Lung microvascular endothelial cell (primary cell): ENCODE measurements at regions not wholly inside any gene's neighbourhood (a gene's known extent, or its start where the extent isn't known, plus 50 kb on each side); places are given as distances from the start of the nearest gene placed in this dataset.

Experiments
- DNase-seq, 2 donors: peaks; one replicate each; pipeline versions ENCODE4 v3.0.0 to v3.0.0-alpha.2; 2010; ENCODE audit warnings: low read depth in 2 of 2

DNA sequence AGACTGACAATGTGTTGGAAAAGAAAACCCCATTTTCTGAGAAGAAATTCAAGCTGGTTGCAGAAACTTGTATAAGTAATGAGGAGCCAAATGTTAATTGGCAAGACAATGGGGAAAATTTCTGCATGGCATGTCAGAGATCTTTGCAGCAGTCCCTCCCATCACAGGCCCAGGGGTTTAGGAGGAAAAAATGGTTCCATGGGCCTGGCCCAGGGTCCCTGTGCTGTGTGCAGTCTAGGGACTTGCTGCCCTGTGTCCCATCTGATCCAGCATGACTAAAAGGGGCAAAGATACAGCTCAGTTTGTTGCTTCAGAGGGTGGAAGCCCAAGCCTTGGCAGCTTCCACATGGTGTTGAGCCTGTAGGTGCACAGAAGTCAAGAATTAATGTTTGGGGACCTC lies 440.3 kb upstream of the TPK1 start:
- no peak for DNase-seq

DNA sequence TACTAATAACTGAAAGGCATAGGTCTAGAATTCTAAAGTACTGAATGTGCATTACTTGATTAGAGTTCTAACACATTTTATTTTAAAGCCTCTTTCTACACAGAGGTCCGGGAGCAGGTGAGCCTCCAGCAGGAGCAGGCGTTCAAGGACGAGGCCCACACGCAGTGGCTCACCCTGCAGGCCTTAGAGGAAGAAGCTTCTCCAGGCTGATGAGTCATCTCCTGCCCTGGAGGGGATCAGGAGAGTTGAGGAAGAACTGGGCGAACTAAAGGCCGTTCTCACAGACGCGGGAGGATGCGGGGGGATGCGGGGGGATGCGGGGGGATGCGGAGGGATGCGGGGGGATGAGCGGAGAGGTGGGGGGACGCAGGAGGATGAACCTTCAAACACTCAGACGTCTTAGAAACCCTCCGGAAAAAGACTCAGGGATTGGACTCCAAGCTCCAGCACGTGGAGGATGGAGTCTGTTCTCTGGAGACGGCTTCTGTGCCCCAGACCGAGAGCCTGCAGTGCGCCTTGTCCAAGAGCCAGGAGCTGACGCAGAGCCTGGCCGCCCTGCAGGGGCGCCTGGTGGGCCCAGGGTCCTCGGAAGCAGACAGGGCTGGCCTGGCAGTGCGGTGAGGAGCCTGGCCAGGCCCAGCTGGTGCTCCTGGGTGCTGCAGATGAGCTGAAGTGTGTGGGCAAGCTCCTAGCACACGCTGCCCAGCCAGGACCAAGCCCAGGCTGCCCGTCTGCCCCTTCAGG lies 433.7 kb upstream of the TPK1 start:
- no peak for DNase-seq

DNA sequence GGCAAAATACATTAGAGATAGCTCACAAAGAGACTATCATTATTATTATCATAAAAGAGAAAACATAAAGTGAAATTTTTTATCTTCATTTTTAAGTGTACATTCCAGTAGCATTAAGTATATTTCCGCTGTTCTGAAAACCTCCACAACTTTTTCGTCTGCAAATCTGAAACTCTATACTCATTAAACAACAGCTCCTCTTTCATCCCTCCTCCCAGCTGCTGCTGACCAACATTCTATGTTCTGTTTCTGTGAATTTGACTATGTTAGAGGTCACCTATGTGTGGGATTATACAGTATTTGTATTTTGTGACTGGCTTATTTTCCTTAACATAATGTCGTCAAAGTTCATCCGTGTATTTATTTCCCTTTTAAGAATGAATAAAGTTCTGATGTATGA lies 429.3 kb upstream of the TPK1 start:
- no peak for DNase-seq

DNA sequence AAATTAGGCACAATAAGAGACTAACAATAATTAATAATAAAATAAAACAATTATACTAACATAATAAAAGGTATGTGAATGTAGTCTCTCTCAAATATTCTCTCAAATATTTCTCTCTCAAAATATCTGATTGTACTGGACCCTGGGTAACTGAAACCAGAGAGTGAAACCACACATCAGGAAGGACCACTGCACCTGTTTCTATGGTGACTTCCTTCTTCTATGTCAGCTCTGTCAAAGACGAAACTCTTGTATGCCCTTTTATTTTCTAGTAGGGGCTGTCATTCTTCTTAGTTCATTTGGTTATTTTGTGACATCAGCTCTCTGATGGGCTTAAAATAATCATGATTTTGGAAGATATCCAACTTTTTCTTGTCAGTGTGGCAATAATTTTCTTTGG lies 428.0 kb upstream of the TPK1 start:
- DNase-seq, result no peak

DNA sequence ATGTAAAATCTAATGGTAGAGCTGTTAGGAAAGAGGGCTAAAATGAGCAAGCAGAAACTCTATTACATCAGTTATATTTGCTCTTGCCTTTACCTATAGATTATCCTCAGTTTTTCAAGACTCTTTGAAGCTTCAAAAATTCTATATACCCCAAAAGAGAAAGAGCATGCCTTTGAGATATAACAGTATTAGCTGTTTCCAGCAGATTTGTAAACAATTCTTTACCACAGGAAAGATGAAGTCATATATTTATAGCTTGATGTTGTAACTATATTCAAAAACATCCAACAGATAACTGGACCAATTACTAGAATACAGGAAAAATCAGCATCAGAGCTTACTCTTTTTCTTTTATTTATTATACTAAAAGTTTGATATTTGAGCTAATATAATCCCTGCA lies 416.2 kb upstream of the TPK1 start:
- DNase-seq, result no peak

DNA sequence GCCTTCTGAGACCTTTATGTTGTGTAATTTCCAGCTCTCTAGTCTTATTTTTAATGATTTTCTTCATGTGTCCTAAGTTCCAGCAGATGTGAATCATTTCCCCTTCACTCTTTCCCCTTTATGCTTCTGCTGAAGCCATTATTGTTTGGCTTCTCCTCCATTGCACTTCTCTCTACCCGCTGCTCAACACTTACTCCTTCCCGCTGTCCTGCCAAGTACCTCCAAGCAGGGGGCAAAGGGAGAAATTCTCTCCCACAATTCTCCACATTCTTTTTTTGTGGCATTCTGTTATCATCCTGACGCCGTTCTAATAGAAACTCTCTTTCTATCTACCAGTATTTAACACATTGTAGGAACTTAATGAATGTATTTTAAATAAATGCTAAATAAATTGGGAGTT lies 388.9 kb upstream of the TPK1 start:
- DNase-seq, result no peak

DNA sequence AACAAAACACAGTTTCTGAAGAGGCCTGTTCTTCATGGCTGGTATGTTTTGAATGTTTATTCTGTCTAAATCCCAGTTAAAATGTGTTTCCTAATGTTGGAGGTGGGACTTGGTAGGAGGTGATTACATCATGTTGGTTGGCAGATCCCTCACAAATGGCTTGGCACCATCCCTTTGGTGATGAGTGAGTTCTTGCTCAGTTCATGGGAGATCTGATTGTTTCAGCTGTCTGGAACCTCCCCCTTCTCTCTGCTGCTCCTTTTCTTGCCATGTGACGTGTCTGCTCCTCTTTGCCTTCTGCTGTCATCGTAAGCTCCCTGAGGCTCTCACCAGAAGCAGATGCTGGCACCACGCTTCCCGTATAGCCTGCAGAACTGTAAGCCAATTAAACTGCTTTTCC lies 383.6 kb upstream of the TPK1 start:
- DNase-seq, result no peak

DNA sequence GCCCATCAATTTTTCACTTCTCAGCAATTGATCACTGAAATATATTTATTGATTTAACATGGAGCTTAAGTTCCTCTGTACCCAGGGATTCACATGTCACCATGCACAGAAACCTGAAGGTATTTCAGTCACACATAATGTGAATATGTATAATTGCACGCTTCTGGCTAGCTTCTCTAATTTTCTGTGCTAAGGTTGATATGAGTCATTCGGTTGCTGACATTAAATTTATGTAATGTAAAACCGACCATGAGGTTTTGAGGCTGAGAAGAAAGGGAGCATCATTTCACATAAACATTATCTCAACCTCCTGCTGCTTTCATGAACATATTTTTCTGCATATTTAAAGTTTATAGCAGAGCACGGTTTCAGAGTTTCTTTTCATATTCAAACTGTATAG lies 381.0 kb upstream of the TPK1 start:
- no peak for DNase-seq

DNA sequence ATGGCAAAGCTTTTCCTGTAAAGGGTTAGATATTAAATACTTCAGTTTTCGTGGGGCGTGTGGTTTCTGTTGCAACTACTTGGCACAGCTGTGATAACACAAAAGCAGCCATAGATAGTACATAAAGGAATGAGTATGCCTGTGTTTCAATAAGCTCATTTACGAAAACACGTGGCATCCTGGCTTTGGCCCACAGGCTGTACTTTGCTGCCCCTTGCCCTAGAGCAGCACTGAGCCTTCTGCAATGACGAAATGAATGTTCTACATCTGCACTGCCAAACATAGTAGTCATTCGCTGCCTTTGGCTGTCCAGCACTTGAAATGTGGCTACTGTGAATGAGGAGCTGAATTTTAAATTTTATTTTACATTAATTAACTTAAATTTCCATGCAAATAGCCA lies 376.2 kb upstream of the TPK1 start:
- DNase-seq, result no peak

DNA sequence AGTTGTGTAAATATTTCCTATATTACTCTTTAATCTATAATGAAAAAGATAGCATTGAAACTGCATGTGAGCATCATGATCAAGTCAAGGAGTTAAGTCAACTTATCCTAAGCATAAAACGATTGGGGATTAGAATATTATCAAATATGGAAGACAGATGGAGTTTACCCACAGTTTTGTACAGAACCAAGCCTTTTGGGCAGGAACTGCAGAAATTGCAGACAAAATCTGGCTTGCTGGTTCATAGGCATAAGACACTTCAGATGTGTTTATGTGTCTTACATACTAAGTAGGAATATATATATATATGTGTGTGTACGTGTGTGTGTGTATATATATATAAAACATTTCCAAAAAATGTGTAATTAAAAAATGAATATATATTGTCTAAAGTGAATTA lies 375.4 kb upstream of the TPK1 start:
- DNase-seq, result no peak

DNA sequence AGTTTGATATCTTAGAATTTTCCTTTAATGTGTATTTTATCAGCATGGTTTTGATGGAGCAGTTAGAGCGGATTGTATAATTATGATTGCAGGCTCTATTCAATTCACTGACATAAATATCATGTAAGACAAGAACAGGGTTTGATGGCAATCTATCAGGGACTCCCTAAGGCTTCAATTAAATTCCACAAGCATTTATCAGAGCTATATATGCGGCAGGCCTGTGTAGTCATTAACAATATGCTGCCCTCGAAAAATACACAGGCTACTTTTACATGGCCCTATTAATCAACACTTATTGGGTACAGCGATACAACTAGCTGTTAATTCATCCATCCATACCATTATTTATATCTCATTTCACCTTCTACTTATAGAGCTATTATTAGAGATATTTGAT lies 358.1 kb upstream of the TPK1 start:
- DNase-seq, result no peak

DNA sequence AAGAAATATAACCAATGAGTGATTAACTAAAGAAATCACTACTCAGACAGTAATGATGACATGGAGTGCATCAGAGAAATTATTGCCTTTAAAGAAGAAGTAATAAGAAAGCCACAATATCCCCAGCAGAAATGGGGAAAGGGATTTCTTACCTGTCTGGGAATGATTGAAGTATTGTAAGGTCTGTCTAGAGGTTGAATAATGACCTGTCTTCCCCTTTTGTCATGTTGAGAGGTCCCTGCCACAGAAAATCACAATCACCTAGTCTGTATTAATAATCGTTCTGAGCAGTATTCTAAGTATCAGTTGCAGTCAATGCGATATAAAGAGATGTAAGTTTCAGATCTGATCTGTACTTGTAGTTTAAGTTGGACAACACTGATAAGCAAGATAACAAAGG lies 349.1 kb upstream of the TPK1 start:
- DNase-seq, result no peak

DNA sequence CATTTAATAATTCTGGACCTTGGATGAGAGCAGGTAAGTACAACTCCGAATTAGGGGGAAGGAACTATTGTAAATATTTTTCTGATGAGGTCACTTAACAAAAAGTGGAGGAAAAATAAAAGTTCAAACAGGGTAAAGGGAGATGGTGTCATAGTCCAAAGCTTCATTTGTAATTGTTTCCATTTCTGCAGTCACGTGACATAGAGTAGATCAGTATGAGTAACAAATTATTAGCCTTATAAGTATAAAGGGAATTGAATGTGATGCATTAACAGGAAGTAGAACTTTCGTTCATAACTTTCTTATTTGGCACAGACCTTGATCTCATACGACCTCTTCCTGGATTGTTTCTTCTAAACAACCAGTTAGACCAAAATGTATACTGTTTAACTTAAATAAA lies 347.2 kb upstream of the TPK1 start:
- DNase-seq, result no peak

DNA sequence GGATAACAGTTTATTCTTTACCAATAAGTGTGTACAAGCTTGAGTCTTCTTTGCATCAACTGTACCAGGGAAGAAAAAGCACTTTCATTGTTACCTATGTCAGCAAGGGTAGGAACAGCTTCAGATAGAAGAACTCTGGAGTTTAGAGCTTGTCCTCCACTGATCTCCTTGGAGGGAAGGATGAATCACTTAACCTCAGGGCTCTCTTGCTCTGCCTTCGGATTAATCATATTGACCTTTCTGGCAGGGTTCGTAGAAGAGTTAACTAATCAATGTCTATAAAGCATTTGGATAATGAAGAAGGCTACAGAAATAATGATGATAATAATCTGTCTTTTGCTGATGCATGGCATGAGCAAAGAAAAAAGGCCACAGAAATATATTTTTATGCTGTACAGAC lies 339.5 kb upstream of the TPK1 start:
- DNase-seq, result no peak

DNA sequence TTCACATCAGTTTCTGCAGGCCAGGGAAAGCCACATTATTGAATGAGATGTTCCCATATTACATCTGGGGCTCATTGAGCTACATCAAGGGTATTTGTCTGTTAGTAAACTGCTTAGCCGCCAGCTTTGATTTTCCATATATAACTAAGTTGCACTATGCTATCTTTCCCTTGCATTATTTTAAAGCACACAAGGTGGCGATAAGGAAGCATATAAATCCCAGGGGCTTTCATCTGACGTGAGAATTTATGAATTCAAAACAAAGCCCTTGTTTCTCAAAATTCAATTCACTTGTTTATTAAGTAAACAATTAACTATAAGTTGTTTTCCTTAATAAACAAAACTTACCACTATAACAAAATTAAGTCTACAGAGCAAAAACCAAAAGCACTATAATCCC lies 334.1 kb upstream of the TPK1 start:
- DNase-seq, result no peak

DNA sequence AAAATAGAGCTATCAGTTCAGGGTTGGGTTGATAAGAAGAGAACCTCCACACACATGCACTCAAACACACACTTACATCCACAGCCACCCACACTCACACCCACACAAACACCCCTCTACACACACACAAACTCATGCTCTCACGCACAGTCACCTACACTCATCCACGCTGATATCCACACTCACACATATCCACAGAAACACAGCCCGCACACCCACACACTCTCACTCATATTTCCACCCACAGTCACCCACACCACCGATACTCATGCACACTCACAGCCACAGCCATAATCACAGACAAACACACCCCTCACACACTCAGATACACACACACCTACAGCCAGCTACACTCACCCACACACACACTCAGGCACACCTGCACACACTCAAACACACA lies 333.0 kb upstream of the TPK1 start:
- DNase-seq, result no peak

DNA sequence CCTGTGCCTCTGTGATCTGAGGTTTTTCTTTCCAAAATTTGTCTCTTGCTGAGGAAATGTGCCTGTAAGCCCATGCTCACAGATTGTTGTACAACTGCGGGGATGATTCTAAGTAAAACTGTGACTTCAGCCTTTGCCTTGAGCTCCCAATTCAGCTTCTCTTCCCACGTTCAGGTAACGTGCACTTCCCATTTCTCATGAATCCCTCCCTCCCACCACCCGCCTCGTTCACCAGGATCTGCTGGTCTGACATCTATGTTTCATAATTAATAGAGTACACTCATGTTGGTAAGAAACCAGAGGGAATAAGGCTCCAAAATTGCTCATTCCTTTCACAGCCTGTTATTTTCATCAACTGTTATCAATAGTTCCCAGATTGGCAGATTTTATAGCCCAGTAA lies 332.6 kb upstream of the TPK1 start:
- no peak for DNase-seq

DNA sequence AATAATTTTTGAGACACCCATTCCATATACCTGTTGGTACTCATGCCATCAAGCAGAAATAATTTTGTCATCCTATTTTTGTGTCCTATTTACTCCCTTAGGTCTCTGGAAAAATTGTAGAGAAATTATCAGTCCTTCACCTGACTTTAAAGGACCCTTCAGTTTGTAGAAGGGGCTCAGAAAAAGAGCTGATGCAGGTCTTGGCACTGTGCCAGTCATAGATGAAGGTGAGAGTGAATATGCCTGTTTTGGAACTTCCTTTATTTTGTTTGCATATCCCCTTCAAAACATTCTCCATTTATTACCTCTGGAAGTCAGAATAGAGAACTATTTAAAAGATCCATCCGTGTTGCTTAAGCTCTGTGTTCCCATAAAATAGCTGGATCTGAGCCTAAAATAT lies 321.0 kb upstream of the TPK1 start:
- no peak for DNase-seq

DNA sequence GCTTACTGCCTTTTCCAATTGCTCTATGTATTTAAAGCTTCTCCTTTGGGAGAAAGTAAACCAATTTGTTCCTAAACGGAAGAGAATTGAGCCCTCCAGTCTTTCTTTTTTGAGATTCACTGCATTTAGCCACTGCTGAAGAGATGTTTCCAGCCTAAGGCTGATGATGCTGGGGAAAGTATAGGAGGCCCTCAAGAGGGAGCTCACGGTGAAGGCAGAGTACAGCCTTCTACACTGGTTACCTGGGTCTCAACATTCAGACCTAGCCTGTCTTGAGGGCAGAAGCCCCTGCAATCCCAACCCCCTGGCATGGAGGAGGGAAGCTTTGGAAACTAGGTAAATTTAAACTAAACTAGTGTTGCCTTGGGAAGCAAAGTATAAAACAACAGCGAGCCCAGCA lies 316.7 kb upstream of the TPK1 start:
- DNase-seq, result no peak

DNA sequence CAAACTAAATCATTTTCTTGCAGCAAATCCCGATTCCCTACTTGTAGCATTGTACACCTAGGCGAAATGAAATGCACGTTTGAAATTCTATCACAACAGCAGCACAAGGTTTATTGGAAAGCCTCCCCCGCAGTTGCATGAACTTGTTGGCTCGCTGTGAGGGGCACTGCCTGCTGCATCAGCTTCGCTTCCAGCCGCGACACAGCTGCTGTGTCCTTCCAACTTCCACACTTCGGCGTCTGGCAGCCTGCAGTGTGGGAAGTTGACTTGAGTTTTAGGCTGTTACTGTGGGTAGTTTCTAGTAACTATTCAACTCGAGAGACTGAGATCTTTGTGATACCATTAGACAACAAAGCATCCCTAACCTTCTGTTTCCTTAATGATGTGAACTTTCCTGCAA lies 315.8 kb upstream of the TPK1 start:
- DNase-seq, result no peak

DNA sequence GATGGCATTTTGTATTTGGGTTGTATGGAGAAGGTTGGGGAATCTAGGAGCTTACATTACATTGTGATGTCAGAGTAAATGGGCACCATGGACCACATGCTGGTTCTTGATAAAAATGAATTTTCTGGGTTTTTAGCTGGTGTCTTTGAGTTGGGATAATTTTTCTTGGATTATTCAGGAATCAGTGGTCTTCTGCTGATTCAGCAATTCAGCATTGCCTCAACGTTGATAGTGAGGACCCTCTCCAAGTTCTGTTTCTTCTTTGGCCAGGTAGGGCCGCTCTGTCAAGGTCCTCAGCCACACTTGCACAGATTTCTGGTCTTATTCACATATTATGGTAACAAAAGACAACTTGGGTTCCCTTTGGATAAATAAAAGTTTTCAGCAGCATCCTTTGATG lies 312.0 kb upstream of the TPK1 start:
- no peak for DNase-seq

DNA sequence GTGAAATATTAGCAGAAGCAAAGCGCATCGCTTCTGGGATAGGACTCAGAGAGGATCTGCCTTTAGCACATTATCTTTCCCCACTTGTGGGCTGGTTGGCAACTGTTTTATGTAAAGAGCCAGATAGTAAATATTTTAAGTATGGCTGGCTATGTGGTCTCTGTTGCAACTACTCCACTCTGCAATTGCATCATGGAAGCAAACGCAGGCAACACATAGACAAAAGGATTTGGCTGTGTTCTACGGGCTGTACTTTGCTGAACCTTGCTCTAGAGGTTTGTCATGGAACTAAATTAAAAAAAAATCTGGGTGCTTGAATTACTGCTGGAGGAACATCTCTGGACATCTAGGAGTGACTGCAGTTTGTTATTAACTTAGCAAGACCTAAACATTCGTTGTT lies 307.8 kb upstream of the TPK1 start:
- DNase-seq, result no peak

DNA sequence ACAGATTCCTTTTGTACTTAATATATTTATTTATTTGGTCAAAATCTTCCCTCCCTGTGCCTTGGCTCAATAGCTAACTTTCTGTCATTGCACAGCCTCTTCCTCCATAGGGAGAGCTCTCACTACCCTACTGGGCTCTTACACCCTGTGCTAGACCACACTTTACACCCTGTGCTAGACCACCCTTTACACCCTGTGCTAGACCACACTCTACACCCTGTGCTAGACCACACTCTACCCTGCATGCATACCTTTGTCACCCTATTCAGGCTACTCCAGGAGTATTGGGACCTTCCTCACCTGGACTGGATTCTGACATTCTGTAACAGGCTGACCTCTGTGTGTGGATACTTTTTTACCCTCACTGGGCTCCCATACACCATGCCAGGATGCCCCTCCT lies 298.5 kb upstream of the TPK1 start:
- no peak for DNase-seq

DNA sequence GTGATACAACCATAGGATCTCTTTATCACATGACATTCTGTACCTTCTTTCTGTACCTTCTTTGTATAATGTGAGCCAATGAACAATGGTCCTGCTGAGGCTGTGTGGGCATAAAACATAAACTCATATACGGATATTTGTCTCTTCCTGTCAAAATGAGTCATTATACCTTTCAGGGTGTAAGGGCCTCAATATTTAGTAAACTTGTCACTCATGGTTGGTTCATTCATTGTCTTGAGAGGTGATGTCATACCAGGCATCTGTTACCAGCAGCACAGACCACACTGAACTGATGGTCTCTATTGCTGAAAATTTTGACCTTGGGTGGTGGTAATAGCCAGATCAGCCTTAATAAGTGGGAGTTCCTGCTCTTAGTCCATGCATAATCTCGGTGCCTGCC lies 287.6 kb upstream of the TPK1 start:
- DNase-seq, result no peak
